ENCODE measurements at regions not wholly inside any gene's neighbourhood (a gene's known extent, or its start where the extent isn't known, plus 50 kb on each side); places are given as distances from the start of the nearest gene placed in this dataset.

DNA sequence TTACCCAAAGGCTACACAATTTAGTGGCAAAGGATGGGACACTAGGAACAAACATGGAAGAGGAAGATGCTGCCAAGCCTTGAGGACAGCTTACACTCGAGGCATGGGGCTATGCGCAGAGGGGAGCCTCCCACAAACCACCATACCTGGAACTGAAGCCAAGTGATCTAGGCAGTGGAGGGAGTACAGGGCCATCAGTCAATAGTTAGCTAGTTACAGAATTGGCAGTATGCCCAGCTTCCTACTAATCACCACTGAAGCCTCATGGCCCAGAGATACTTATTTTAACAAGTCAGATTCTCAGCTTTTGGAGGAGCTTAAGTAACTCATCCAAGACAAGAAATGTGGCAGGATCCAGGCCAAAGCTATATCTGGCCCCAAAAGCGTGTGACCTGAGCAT is 226.6 kb upstream of the MOCS1 start:
- no peak for TF ChIP-seq GATA3 (IDR thresholded peaks at IDR 0.05; ENCODE audit: low read depth, low read length)
- no peak for TF ChIP-seq GATA2 (IDR thresholded peaks at IDR 0.05; ENCODE audit: low read depth, low read length)

All from SH-SY5Y (cell line).